HG03460 (cell line): ENCODE measurements at regions not wholly inside any gene's neighbourhood (a gene's known extent, or its start where the extent isn't known, plus 50 kb on each side); places are given as distances from the start of the nearest gene placed in this dataset.
"Not testable (repeated sequence)": the region's sequence is repeated elsewhere in the genome, so short reads cannot be mapped to it uniquely, and the experiment has no call there.

Experiments
- ATAC-seq: cut with Tn5 transposase; IDR thresholded peaks from one replicate; pipeline ENCODE4 v1.9.1; 2021; ENCODE audit not compliant: unreplicated experiment

DNA sequence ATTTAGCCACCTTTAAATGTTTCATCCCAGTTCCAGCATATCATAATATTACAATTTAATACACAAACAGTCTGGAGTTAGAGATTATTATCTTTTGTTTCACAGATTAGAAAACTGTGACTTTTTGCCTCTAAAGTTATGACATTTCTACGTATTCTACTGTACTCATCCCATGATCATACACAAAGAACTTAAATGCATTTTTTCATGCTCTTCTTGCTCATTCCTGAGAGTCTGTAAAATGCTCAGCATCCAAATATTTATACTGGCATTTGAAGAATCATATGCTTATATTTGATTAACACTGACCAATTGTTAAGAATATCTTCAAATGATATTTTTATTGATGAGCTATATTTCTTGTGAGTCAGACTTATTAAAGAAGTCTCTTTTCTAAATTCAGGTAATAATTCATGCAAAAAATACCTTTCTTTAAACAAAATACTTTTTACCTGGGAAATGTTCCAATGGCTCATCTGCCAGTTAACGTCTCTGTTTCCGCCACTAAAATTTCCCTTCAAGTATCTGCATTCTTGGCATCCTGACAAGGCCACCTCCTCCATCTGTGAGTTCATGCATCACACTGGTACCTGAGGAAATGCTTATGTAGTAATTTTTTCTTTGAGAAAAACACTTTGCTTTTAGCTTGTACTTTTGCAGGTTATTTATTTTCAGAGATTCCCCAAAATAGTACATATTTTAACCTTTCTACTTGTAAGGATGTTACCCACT lies 139.6 kb upstream of the RASA1 start:
- ATAC-seq = no peak

DNA sequence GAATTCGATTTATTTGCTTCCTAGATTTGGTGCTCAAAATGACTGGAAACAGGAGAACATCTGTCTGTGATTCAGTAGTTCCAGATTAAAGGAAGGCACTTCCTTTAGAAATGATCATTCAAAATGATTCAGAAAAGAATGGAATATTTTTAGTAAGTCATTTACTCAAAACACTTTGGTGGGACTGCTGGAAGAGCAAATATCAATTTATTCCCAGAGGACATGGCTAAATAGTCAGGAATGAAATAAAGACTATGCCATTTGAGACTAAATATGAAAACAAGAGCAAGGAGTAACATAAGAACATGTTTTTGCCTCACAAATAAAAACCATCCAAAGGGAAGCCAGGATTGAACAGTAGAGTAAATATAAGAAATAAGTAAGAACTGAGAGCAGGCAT lies 138.6 kb upstream of the RASA1 start:
- ATAC-seq = no peak

DNA sequence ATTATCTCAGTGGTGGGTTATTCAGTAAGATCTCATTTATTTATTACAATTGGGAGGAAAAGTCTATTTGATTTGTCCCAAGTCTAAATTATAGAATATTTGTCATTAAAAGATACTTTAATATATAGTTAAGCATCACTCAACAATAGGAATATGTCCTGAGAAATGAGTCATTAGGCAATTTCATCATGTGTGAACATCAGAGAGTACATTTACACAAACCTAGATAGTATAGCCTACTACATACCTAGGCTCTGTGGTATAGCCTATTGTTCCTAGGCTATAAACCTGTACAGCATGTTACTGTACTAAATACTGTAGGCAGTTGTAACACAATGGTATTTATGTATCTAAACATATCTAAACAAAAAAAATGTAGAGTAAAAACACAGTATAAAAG lies 135.0 kb upstream of the RASA1 start:
- ATAC-seq = no peak

DNA sequence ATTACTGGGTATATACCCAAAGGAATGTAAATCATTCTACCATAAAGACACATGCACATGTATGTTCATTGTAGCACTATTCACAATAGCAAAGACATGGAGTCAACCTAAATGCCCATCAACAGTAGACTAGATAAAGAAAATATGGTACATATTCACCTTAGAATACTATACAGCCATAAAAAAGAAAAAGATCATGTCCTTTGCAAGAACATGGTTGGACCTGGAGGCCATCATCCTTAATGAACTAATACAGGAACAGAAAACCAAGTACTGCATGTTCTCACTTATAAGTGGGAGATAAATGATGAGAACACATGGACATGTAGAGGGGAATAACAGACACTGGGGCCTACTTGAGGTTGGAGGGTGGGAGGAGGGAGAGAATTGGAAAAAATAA lies 133.2 kb upstream of the RASA1 start:
- ATAC-seq = not testable (repeated sequence)

DNA sequence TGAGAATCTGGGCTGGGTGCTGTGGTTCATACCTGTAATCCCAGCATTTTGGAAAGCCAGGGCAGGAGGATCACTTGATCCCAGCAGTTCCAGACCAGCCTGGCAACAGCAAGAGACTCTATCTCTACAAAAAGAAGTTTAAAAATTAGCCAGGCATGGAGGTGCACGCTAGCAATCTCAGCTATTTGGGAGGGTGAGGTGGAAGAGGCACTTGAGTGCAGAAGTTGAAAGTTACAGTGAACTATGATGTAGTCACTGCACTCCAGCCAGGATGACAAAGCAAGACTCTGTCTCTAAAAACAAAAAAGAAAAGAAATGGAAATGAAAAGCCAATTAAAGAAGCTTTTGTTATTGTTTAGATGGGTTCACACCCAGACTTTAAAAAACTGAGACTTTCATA lies 131.6 kb upstream of the RASA1 start:
- no peak for ATAC-seq

DNA sequence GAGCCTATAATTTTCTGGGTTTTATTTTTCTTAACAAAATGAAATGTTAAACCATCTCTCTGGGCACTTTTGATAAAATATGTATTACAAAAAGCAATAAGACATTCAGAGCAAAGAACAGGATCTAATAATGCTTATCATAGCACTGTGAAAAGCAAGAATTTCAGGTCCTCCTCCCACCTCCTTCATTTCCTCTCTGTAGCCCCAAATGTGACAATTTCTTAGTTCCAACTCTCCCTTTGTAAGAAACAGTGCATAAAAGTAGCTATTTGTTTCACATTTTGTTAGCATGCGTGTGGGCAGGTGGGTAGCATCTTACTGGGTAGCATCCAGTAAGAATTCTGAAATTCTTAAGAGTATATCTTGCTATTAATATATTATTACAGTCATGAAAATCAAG lies 130.9 kb upstream of the RASA1 start:
- ATAC-seq = no peak

DNA sequence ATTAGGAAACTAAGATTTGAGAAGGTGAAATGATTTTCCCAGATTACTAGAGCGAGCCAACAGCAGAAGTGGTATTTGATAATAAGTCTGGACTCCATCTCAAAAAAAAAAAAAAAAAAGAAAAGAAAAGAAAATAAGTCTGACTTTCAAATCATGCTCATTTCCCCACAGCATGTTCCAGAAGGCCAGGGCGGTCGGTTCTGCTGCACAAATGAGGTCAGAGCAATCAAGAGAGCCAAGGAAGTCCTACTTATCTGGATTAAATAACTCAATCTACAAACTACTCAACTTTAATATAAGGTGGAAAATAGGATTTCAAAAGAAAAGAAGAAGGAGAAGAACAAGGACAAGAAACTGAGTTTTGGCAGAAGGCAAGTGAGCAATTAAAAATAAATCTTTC lies 130.4 kb upstream of the RASA1 start:
- no peak for ATAC-seq

DNA sequence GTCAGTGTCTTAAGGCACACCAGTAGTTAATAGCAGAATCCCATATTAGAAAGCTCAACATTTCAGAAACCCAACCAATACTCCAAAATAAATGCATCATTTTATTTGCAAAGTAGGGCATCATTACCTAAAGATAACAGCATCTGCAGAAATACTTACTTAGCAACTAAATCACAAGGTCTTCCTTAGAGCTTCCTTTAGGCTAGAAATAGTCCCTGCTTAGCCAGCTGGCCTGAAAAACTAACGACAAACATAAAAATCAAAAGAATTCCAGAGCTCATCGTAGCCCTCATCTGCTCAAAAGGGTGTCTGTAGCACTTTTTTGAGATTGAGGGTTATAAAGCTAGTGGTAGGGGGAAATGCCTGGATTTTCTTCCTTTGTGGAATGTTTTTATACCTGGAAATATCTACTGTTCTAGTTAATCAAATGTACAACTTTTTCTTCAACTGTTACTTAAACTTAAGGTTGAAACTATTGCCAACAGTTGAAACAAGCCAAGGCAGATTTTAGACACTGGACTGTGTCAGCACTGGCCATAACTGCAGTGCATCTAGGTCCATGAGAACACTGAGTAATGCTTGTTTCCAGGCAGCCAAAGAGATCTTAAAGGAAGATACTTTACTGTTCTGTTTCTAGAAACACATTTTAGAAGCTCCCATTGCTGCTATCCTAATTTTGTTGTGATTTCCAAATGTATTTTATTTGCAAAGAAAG lies 129.4 kb upstream of the RASA1 start:
- ATAC-seq = no peak

DNA sequence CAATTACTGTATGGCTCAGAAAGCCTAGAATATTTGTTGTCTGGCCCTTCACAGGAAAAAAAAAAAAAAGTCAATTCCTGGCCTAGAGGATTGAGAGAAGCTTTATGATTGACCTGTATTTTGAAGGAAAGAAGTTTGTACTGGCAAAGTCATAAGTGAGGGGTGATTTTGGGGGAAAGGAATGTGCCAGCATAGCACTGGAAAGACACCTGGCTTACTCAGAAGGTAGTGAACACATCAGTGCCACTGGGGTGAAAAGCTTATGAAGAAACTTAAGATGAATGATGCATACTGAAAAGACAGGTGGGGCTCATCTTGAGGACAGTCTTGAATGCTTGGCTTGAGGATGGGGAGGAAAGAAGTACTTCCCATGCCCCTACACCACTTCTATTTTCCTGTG lies 127.9 kb upstream of the RASA1 start:
- ATAC-seq = no peak

DNA sequence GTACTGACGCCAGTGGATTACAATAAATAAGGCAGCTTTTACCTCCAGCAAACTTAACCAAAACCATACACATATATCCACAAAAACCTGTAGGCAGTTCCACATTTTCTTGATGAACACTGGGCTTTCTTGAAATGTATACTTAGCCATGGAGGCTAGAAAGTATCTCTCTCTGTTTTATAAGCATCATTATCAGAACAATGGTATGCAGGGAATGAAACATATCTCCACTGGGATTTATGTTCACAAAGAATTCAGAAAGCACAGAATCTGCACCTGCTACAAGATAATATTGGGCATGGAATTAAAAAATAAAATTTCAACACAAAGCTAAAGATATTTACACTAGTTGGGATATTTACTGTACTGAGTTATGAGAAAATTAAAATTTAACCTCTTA lies 126.1 kb upstream of the RASA1 start:
- ATAC-seq = no peak

DNA sequence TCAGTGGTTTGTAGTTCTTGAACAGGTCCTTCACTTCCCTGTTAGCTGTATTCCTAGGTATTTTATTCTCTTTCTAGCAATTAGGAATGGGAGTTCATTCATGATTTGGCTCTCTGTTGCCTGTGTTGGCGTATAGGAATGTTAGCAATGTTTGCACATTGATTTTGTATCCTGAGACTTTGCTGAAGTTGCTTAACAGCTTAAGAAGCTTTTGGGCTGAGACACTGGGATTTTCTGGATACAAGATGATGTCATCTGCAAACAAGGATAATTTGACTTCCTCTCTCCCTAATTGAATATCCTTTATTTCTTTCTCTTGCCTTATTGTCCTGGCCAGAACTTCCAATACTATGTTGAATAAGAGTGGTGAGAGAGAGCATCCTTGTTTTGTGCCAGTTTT lies 121.8 kb upstream of the RASA1 start:
- not testable (repeated sequence) for ATAC-seq

DNA sequence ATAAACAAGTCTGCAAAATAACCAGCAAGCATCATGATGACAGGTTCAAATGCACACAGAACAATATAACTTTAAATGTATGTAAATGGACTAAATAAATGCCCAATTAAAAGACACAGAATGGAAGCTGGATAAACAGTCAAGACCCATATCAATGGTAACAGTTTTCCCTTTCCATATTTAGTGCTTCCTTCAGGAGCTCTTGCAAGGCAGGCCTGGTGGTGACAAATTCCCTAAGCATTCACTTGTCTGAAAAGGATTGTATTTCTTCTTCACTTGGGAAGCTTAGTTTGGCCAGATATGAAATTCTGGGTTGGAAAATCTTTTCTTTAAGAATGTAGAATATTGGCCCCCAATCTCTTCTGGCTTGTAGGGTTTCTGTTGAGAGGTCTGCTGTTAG lies 120.2 kb upstream of the RASA1 start:
- no peak for ATAC-seq

DNA sequence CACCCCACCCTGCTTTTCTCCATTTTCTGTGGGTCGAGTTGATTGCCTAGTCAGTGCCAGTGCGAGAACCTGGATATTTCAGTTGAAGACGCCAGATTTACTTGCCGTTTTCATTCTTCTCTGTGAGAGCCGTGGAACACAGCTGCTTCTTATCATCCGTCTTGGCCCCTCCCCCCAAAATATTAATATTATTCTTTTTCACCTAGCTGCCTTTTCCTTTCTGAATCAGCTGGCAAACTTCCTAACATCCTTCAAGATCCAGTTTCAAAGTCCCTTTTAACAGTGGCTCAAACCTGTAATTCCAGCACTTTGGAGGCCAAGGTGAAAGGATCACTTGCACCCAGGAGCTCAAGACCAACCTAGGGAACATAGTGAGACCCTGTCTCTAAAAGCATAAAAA lies 117.1 kb upstream of the RASA1 start:
- no peak for ATAC-seq

DNA sequence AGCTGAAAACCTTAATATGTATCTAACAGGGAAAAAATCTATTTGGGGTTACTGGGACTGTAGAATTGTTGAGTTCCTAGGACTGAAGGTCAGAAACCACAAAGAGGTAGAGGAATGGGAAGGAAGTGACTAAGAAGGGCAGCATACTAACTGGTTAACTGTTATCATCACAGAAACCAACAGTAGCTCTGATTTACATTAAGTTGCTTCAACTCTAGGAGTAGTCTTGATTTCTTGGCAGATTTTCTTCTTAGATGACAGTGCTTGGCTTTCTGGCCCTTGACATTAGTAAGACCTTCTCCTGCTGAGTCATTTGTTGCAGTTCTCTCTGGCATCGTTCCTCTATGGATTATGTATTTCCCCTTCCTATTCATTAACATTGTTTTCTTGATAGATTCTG lies 116.1 kb upstream of the RASA1 start:
- ATAC-seq = no peak

DNA sequence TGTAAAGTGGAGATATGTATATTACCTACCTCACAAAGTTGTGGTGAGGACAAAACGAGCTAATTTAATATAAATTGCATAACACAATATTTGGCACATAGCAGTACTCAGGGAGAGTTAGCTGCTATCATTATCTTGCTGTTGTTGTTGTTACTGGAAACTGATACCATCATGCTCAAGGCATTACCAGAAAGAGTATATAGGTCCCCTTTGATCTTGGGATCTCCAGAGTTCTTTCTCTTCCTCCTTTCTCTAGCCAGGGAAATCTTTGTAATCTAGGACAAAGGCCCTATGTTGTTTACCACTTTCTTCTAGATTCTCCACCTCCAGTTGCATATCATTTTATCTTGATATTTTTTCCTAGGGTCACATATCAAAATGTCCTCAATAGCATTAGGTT lies 114.8 kb upstream of the RASA1 start:
- no peak for ATAC-seq

DNA sequence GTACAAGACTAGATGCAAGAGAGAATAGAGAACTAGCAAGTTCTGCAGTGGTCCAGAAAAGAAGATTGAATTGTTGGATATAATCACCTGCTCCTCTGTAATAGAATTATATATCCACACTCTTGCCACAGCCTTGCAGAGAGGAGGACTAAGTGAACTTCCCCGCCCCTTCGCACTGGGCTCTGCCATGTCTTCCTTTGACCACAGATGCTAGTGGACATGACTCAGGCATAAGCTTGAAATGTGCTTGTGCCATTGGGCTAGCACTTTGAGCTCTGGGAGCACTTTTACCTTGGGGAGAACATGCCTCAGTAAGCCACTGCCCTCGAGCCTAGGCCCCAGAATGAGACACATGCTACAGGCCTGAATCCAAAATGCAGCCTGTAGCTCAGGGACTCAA lies 113.5 kb upstream of the RASA1 start:
- ATAC-seq = no peak

DNA sequence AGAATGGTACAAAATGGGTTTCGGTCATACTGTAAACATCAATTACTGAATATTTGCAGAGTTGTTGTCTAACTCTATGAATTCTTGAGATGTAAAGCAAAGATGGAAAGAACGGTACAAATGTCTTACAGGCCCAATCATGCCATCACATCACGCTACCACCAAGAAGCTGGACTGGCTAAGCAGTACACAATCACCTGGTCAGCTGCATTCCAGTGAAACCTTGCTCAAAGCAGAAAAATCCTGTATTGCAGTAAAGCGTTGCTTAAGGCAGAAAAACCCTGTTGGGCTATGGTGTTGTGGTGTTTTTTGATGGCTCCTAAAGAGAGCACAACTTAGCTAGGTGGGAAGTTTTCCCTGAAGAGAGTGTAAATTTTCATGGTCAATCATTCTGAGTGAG lies 112.6 kb upstream of the RASA1 start:
- ATAC-seq = no peak

DNA sequence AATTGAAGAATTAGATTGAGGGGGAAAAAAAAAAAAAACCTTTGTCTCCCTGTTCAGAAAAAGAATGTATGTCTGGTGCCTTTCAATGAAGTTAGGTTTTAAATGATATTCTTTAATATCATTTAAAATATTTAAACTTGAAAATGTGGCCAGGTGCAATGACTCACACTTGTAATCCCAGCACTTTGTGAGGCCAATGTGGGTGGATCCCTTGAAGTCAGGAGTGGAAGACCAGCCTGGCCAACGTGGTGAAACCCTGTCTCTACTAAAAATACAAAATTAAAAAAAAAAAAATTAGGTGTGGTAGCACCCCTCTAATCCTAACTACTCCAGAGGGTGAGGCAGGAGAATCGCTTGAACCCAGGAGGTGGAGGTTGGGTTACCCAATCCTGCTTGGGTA lies 111.1 kb upstream of the RASA1 start:
- ATAC-seq = no peak

DNA sequence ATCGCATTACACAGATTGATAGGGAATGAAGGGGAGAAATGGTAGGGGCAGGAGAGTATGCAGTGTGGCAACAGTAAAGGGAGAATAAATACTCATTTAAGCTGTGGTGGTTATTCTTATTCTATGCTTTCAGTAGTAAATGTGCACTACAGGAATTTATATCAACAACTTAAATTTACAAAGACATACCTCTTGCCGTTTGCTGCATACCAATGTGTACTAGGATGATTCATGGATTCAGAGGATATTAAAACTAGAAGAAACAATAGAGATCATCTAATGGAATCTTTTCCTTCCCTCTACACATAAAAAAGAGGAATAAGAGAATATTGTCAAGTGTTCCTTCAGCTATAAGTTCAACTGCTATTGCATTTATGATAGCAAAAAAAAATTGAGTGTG lies 103.3 kb upstream of the RASA1 start:
- no peak for ATAC-seq

DNA sequence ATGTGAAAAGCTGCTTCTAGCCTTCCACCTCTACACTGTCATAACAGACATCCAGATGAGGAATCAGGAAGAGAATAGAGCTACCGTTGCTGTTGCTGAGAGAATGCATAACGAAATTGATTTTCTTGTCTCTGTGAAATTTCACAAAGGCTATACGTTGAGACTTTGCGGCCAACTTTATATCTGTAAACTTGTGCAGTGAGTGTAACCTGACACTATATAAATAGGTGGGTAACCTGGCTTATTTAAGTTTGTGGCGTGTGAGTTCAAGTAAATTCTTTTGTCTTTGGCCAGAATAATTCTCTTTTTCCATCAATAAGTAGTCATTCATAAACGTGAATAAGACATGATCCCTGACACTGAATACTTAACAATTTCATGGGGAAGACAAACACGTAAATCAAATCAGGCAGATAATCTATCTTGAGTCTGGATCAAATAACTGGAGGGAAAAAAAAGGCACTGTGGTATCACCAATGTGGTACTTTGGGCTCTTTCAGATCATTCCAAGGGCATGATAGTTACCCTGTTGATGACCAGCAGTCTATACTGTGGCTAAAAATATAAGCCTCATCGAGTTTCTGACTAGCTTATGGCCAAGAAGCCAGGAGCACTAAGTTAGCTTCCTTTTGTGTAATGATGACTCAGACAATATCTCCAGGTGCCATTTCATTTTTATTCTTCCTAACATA lies 98.2 kb upstream of the RASA1 start:
- no peak for ATAC-seq

DNA sequence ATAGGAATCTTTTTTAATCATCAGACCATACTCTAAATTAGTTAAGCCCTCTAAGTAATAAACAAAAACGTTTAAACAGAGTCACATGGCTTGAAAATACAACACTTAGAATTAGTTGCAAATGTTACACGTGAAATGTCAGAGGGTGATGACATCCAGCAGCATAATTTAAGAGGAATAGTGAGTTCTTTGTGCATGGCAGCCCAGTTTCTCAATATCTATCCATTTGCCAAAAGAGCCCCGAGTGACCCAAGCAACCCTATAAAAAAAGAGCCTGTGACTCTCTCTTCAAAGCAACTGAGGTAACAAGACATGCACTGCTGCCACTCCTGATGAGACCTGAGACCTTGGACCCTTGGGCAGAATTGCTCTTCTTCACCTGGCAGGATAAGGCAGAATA lies 96.9 kb upstream of the RASA1 start:
- no peak for ATAC-seq

DNA sequence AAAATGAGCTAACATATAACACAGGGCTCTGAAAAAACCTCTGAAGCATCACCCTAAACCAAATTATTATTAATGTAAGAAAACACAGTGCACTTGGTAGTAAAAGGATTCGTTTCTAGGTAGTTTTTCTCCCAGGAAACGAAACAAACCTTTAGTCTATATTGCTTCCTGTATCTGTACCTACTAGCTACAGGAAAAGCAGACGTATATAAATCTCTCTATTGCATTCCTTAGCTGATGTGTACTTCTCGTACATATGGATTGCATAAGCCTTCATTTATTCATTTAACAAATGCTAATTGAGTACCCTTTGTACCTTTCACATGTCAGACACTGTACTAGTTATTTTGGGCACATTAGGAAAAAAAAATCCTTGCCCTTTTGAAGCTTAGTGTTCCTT lies 85.0 kb upstream of the RASA1 start:
- no peak for ATAC-seq
